Trophoblast cell (in vitro differentiated cells and primary cell): ENCODE measurements at regions not wholly inside any gene's neighbourhood (a gene's known extent, or its start where the extent isn't known, plus 50 kb on each side); places are given as distances from the start of the nearest gene placed in this dataset.
"Not testable (repeated sequence)": the region's sequence is repeated elsewhere in the genome, so short reads cannot be mapped to it uniquely, and the experiment has no call there.

Experiments used
- DNase-seq, 2 donors: peaks; one replicate each; pipeline ENCODE4 v3.0.0-alpha.2; 2016
- H2AFZ ChIP-seq: 2 replicates; pipeline ENCODE4 v1.6.1; 2013; ENCODE audit warnings: low read length, moderate library complexity, mild to moderate bottlenecking; ENCODE audit not compliant: insufficient read depth, poor library complexity
- H2AK5ac ChIP-seq: 2 replicates; pipeline ENCODE4 v1.6.1; 2013; ENCODE audit warnings: mild to moderate bottlenecking, low read length
- H2BK120ac ChIP-seq: 2 replicates; pipeline ENCODE4 v1.6.1; 2013; ENCODE audit warnings: low read length, mild to moderate bottlenecking, moderate library complexity; ENCODE audit not compliant: insufficient read depth, poor library complexity
- H2BK12ac ChIP-seq: 2 replicates; pipeline ENCODE4 v1.6.1; 2013; ENCODE audit warnings: mild to moderate bottlenecking, low read length, moderate library complexity
- H2BK5ac ChIP-seq: 2 replicates; pipeline ENCODE4 v1.6.1; 2013; ENCODE audit warnings: low read length, low read depth, moderate library complexity, mild to moderate bottlenecking; ENCODE audit not compliant: poor library complexity
- H3K14ac ChIP-seq: 2 replicates; pipeline ENCODE4 v1.6.1; 2013; ENCODE audit warnings: mild to moderate bottlenecking, low read length
- H3K18ac ChIP-seq: 2 replicates; pipeline ENCODE4 v1.6.1; 2013; ENCODE audit warnings: mild to moderate bottlenecking, low read length
- H3K23ac ChIP-seq: 2 replicates; pipeline ENCODE4 v1.6.1; 2013; ENCODE audit warnings: low read length
- H3K27ac ChIP-seq: 2 replicates; pipeline ENCODE4 v1.5.1; 2013; ENCODE audit warnings: low read depth, mild to moderate bottlenecking, inconsistent platforms, low read length, moderate library complexity
- H3K27me3 ChIP-seq: 2 replicates; pipeline ENCODE4 v1.6.1; 2013; ENCODE audit warnings: inconsistent platforms, mild to moderate bottlenecking, low read length, moderate library complexity; ENCODE audit not compliant: insufficient read depth
- H3K36me3 ChIP-seq, 2 experiments: 1 replicate in 1 of 2; 2 replicates in 1 of 2; pipeline ENCODE4 v1.6.1; 2013; ENCODE audit warnings: low read length in 2 of 2, mild to moderate bottlenecking in 2 of 2, moderate library complexity in 1 of 2; ENCODE audit not compliant: insufficient read depth in 2 of 2, control insufficient read depth in 1 of 2
- H3K4ac ChIP-seq: 2 replicates; pipeline ENCODE4 v1.6.1; 2013; ENCODE audit warnings: low read depth, mild to moderate bottlenecking, low read length, moderate library complexity
- H3K4me1 ChIP-seq, 2 experiments: 1 replicate in 1 of 2; 2 replicates in 1 of 2; pipeline ENCODE4 v1.6.1; 2013; ENCODE audit warnings: low read length in 2 of 2, mild to moderate bottlenecking in 2 of 2, moderate library complexity in 1 of 2; ENCODE audit not compliant: insufficient read depth in 2 of 2, control insufficient read depth in 1 of 2
- H3K4me2 ChIP-seq: 2 replicates; pipeline ENCODE4 v1.6.1; 2013; ENCODE audit warnings: inconsistent platforms, mild to moderate bottlenecking, low read length, moderate library complexity
- H3K4me3 ChIP-seq: 2 replicates; pipeline ENCODE4 v1.5.1; 2013; ENCODE audit warnings: mild to moderate bottlenecking, low read depth, low read length, inconsistent platforms
- H3K79me1 ChIP-seq: one replicate; pipeline ENCODE4 v1.6.1; 2013; ENCODE audit warnings: low read length
- H3K79me2 ChIP-seq: 2 replicates; pipeline ENCODE4 v1.6.1; 2013; ENCODE audit warnings: low read length, mild to moderate bottlenecking; ENCODE audit not compliant: control insufficient read depth, insufficient read depth, poor library complexity
- H3K9ac ChIP-seq: 2 replicates; pipeline ENCODE4 v1.6.1; 2013; ENCODE audit warnings: mild to moderate bottlenecking, low read length
- H3K9me3 ChIP-seq: 2 replicates; pipeline ENCODE4 v1.6.1; 2013; ENCODE audit warnings: low read depth, mild to moderate bottlenecking, control low read depth, inconsistent platforms, low read length; ENCODE audit not compliant: insufficient read depth
- H4K12ac ChIP-seq: 2 replicates; pipeline ENCODE4 v1.6.1; 2013; ENCODE audit warnings: low read depth, mild to moderate bottlenecking, low read length, moderate library complexity
- H4K8ac ChIP-seq: 2 replicates; pipeline ENCODE4 v1.6.1; 2013; ENCODE audit warnings: low read depth, mild to moderate bottlenecking, low read length, moderate library complexity
- H4K91ac ChIP-seq: one replicate; pipeline ENCODE4 v1.6.1; 2013; ENCODE audit warnings: low read depth, mild to moderate bottlenecking, low read length, moderate library complexity
- WGBS: extraction: QIAGEN DNeasy Blood & Tissue Kit; methylation state at CpG from one replicate; pipeline ENCODE4 v1.1.7; 2013; ENCODE audit warnings: missing lambda C conversion rate; ENCODE audit not compliant: insufficient read length, insufficient coverage; ENCODE audit errors: extremely low coverage; 5-methylcytosine and 5-hydroxymethylcytosine counted together

GRCh38 chr11:38365274-38365673 lies 1767.2 kb upstream of the RAG2 start:
- Histone ChIP-seq H2BK12ac (no peak overlapping the region), H3K14ac (no peak overlapping the region), H3K27me3 (no peaks in the 10 kb centered on the region), H4K91ac (no peak overlapping the region), H3K4ac (no peak overlapping the region), H3K18ac (no peak overlapping the region), H2AFZ (no peak overlapping the region), H2BK120ac (no peak overlapping the region), H3K4me2 (no peak overlapping the region), H3K36me3 (no peaks in the 10 kb centered on the region), H3K79me1 (no peaks in the 10 kb centered on the region), H3K4me1 (no peaks in the 10 kb centered on the region), H3K23ac (no peak overlapping the region), H4K12ac (no peak overlapping the region), H2BK5ac (no peak overlapping the region), H3K9ac (no peak overlapping the region), H3K27ac (no peak overlapping the region), H3K79me2 (no peaks in the 10 kb centered on the region), H3K4me3 (no peak overlapping the region), H2AK5ac (no peak overlapping the region), H4K8ac (no peak overlapping the region), H3K9me3 (no peaks in the 10 kb centered on the region)
- no peak for DNase-seq
- no CpG with 5 or more reads among the region's 3 CpGs for WGBS

GRCh38 chr11:38356255-38356654 lies 1758.2 kb upstream of the RAG2 start:
- H3K9me3 ChIP-seq: no peaks in the 10 kb centered on the region
- no peak overlapping the region for H2BK5ac ChIP-seq
- no peaks in the 10 kb centered on the region for H3K79me2 ChIP-seq
- H3K27ac ChIP-seq: no peak overlapping the region
- H3K4ac ChIP-seq: no peak overlapping the region
- no peak overlapping the region for H2AK5ac ChIP-seq
- H2BK120ac ChIP-seq: no peak overlapping the region
- no peak overlapping the region for H3K14ac ChIP-seq
- H2BK12ac ChIP-seq: no peak overlapping the region
- no peak overlapping the region for H3K18ac ChIP-seq
- H3K27me3 ChIP-seq: no peaks in the 10 kb centered on the region
- no peak overlapping the region for H4K8ac ChIP-seq
- H4K91ac ChIP-seq: no peak overlapping the region
- H2AFZ ChIP-seq: no peak overlapping the region
- H3K4me3 ChIP-seq: no peak overlapping the region
- no peaks in the 10 kb centered on the region for H3K4me1 ChIP-seq
- H3K79me1 ChIP-seq: no peaks in the 10 kb centered on the region
- H3K23ac ChIP-seq: no peak overlapping the region
- no peak overlapping the region for H3K4me2 ChIP-seq
- no peak overlapping the region for H3K9ac ChIP-seq
- WGBS: no CpG with 5 or more reads among the region's 2 CpGs
- no peak overlapping the region for H4K12ac ChIP-seq
- H3K36me3 ChIP-seq: no peaks in the 10 kb centered on the region
- DNase-seq: no peak

- H3K9ac ChIP-seq: no peak overlapping the region
- H3K18ac ChIP-seq: no peak overlapping the region
- H2AFZ ChIP-seq: no peak overlapping the region
- no peak overlapping the region for H2BK12ac ChIP-seq
- H3K79me1 ChIP-seq: no peaks in the 10 kb centered on the region
- no peak overlapping the region for H4K8ac ChIP-seq
- no peaks in the 10 kb centered on the region for H3K36me3 ChIP-seq
- H3K4me2 ChIP-seq: no peak overlapping the region
- H3K14ac ChIP-seq: no peak overlapping the region
- H3K23ac ChIP-seq: no peak overlapping the region
- peaks cover 3% of the 10 kb centered on the region for H3K9me3 ChIP-seq
- H4K91ac ChIP-seq: no peak overlapping the region
- H3K4me1 ChIP-seq: no peaks in the 10 kb centered on the region
- H2AK5ac ChIP-seq: no peak overlapping the region
- peak; percentile 7 to 77 for DNase-seq
- no peaks in the 10 kb centered on the region for H3K79me2 ChIP-seq
- no peak overlapping the region for H3K27ac ChIP-seq
- H2BK120ac ChIP-seq: no peak overlapping the region
- H4K12ac ChIP-seq: no peak overlapping the region
- H2BK5ac ChIP-seq: no peak overlapping the region
- H3K4me3 ChIP-seq: no peak overlapping the region
- no peak overlapping the region for H3K4ac ChIP-seq
- no peaks in the 10 kb centered on the region for H3K27me3 ChIP-seq
- WGBS: no CpG with 5 or more reads among the region's 3 CpGs
Measured at GRCh38 chr11:38345286-38345685, 1747.2 kb upstream of the RAG2 start.

- H3K9ac ChIP-seq, H2BK5ac ChIP-seq, H3K4me1 ChIP-seq, H3K4me3 ChIP-seq, H3K14ac ChIP-seq, DNase-seq, H4K12ac ChIP-seq, H3K27me3 ChIP-seq, H3K23ac ChIP-seq, H2BK12ac ChIP-seq, H3K4me2 ChIP-seq, H3K27ac ChIP-seq, H2BK120ac ChIP-seq, H2AFZ ChIP-seq, H4K8ac ChIP-seq, H3K4ac ChIP-seq, H3K79me2 ChIP-seq, H4K91ac ChIP-seq, H3K9me3 ChIP-seq, H3K79me1 ChIP-seq, H3K18ac ChIP-seq, H2AK5ac ChIP-seq, H3K36me3 ChIP-seq: not testable (repeated sequence)
- WGBS: no CpG with 5 or more reads among the region's 2 CpGs
Measured at GRCh38 chr11:38341612-38342011, 1743.6 kb upstream of the RAG2 start.
